HAP-1 (cell line): ENCODE measurements at regions not wholly inside any gene's neighbourhood (a gene's known extent, or its start where the extent isn't known, plus 50 kb on each side); places are given as distances from the start of the nearest gene placed in this dataset.

Experiments used
- DNase-seq, 2 experiments: peaks; one replicate each; pipeline ENCODE4 v3.0.0-alpha.2; 2016 to 2020; ENCODE audit warnings: low spot score in 2 of 2
- H3K27me3 ChIP-seq: fragments of 250-450 bp; sonication (Bioruptor Pico); 2 replicates; pipeline ENCODE4 v1.5.1; 2020; ENCODE audit warnings: low read depth, mild to moderate bottlenecking, moderate library complexity
- H3K36me3 ChIP-seq: fragments of 250-450 bp; sonication (Bioruptor Pico); replicated peaks from 2 replicates; pipeline ENCODE4 v1.5.1; 2020; ENCODE audit warnings: mild to moderate bottlenecking
- H3K4me1 ChIP-seq: fragments of 250-450 bp; sonication (Bioruptor Pico); 2 replicates; pipeline ENCODE4 v1.5.1; 2020; ENCODE audit warnings: mild to moderate bottlenecking
- H3K4me3 ChIP-seq: fragments of 250-450 bp; sonication (Bioruptor Pico); 2 replicates; pipeline ENCODE4 v1.5.1; 2020; ENCODE audit warnings: mild to moderate bottlenecking, moderate library complexity
- H3K9me3 ChIP-seq: fragments of 250-450 bp; sonication (Bioruptor Pico); 2 replicates; pipeline ENCODE4 v1.5.1; 2020; ENCODE audit warnings: mild to moderate bottlenecking, moderate library complexity
- in situ Hi-C: fragments of 300-500 bp; cut with MboI; formaldehyde crosslinking; loops from 3 replicates; pipeline ENCODE4 v1.14.3; 2020; ENCODE audit warnings: low sequenced_read_pairs, inconsistent platforms, mixed read lengths

DNA sequence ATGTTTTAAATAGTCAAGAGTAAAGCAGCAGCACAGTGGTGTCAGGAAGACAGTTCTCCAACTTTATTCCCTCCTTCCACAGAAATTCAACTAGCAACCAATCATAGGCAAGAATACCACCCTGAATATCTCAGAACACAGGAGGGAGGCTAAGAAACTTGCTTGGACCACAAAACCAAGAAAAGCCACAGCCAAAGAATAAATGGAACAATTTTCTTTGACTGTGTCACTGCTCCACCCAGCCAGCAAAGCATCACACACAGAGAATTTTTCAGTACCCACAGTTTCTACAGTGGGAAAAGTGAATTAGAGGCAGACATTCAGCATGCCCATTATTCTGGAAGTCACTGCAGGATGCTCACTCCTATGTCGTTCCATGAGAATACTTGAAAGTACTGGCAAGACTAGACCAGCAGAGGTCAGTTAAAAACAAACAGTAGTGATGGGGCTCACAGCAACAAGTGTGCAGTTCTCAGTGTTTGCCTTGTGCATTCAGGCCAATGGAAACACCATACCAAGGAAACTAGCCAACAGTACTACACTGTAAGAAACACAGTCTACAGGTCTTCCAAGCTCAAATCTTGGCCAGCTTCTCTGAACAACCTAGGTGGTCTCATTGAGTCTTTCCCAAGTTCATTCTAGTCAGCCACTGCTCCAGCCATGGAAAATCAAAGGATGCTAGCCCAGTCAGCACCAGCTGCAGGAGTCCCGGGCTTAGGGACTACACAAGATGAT lies 56.8 kb upstream of the FOXG1 start:
- Histone ChIP-seq H3K27me3 (no peaks in the 10 kb centered on the region), H3K4me3 (no peak overlapping the region), H3K36me3 (no peaks in the 10 kb centered on the region), H3K4me1 (no peaks in the 10 kb centered on the region), H3K9me3 (no peaks in the 10 kb centered on the region)
- no peak for DNase-seq
- in situ Hi-C loops = no loop called here
